ENCODE measurements at regions not wholly inside any gene's neighbourhood (a gene's known extent, or its start where the extent isn't known, plus 50 kb on each side); places are given as distances from the start of the nearest gene placed in this dataset.

DNA sequence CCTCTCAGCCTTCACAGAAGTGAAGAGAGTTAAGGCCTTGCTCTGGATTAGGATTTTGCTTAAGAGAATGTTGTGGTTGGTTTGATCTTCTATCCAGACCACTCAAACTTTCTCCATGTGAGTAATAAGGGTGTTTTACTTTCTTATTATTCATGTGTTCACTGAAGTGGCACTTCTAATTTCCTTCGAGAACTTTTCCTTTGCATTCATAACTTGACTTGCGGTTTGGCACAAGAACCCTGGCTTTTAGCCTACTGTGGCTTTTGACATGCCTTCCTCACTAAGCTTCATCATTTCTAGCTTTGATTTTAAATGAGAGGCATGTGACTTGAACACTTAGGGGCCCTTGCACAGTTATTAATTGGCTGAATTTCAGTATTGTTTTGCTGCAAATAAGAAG is 166.1 kb upstream of the OPRM1 start:
- no peak for DNase-seq

DNA sequence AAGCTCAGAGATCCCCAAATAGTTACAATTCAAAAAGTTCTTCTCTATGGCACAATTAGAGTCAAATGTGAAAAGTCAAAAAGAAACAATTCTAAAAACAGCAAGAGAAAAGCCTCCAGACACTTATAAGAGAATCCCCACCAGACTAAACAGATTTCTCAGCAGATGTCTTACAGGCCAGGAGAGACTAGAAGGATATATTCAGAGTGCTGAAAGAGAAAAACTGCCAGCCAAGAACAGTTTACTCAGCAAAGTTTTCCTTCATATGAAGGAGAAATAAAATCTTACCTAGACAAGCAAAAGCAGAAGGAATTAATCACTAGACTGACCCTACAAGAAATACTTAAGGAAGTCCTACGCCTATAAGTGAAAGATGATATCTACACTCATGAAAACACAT is 176.1 kb upstream of the OPRM1 start:
- DNase-seq: no peak

DNA sequence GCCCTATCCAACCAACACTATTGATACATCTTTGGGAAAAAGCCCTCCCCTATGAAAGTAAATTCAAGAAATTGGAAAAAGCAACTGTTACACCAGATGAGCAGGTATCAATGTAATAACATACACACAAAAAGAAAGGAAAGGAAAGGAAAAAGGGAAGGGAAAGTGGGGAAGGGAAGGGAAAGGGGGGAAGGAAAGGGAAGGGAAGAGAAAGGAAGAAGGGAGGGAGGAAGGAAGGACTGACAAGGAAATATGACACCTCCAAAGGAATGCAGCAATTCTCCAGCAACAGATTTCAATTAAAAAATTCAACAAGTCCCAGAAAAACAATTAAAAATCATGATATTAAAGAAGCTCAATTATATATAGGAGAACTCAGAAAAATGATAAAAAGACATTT is 176.9 kb upstream of the OPRM1 start:
- no peak for DNase-seq

DNA sequence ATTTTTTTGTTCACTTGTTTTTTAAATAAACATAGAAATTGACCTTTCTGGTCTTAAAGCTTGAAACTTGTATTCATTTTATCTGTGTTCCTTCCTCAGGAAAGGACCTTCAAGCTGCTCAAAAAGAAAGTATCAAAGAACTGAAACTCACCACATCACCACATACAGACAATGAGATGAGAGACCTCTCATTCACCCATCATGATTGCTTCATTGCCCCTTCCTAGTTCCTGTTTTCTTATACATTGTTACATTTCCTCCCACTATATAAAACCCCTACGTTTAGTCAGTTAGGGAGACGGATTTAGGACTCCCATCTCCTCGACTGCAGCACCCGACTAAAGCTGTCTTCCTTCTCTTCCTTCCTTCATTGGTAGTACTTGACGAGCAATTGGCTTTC is 180.5 kb upstream of the OPRM1 start:
- DNase-seq: no peak

DNA sequence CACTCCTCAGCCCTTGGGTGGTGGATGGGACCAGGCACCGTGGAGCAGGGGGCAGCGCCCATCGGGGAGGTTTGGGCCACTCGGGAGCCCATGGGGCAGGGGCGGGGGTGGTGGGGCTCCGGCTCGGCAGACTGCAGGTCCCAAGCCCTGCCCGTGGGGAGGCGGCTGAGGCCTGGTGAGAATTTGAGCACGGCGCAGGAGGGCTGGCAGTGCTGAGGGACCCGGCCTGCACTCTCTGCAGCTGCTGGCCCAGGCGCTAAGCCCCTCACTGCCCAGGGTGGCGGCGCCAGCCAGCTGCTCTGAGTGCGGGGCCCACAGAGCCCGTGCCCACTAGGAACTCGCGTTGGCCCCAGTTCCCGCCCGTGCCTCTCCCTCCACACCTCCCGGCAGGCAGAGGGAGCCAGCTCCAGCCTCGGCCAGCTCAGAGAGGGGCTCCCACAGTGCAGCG is 182.1 kb upstream of the OPRM1 start:
- no peak for DNase-seq

DNA sequence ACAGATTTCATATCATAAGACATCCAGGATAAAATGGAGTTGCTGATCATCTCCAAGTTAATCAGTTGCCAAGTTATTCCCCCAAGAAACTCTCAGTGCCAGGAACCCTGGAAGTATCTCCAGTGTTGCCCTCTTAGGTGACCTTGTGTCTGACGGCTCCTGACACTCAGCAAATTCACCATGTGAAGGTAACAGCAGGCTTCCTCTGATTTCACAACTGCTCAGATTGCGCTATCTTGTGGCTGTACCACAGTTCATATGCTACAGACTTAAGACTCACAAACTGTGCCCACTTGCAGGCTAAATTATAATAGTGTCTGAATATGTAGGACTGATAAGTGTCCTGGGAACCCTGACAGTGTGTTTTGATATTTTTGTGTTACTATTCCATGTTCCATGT is 186.6 kb upstream of the OPRM1 start:
- DNase-seq: no peak

DNA sequence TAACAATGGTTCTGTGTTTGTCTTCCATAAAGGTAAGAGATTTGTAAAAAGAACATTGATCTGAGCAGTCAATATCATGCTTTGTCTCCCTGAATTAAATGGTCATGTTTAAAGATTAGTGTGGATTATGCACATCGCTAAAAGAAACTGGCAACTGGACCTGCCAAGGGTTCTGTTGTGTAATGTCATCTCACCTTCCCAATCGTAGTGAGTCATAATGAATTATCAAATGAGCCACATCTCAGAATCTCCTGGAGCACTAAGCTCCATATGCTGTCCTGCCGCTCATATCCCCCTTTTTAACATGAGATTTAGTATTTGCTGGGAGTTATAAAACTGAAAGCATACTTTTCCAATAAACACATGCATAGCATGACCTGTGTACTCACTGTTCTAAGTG is 187.0 kb upstream of the OPRM1 start:
- DNase-seq: no peak

DNA sequence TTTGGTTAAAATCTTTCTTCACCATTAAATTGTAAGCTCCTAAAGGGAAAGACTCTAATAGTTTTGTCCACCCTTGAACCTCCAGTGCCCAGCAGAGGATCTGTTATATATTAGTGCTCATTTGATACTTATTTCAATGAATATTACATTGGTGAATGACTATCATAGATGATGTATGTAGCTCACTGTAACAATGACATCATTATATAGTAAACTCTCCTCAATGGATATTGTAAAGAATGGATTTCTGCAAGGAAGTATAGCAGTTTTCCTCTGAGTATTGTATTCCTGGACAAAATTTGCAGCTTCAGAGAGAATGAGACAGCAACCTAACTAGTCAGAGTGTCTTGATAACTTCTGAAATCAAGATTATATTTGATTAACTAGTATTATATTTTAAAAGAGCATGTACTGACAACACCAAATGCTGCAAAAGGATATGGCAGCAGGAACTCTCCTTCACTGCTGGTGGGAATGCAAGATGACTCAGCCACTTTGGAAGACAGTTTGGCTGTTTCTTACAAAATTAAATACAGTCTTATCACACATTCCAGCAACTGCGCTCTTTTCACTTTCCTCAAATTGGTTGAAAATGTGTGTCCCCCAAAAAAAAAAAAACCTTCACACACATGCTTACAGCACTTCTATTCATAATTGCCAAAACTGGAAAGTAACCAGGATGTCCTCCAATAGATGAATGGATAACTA is 189.8 kb upstream of the OPRM1 start:
- DNase-seq: no peak

DNA sequence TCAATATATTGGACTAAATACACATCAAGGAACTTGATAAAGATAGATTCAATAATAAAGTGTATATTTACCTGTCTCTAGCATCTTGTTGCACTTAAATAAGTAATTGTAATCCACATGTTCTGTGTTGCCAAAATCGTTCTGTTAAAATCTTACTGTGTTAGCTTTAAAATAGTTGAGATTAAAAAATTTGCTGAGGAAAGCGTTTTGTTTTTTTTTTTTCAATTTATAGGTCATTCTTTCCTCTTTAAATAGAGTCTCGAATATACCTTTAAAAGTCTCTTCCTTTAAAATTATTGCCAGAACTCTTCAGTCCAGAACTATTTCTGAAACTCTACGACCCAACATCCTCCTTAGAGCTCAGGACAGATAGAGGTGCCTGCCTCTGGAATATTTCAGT is 195.6 kb upstream of the OPRM1 start:
- no peak for DNase-seq

DNA sequence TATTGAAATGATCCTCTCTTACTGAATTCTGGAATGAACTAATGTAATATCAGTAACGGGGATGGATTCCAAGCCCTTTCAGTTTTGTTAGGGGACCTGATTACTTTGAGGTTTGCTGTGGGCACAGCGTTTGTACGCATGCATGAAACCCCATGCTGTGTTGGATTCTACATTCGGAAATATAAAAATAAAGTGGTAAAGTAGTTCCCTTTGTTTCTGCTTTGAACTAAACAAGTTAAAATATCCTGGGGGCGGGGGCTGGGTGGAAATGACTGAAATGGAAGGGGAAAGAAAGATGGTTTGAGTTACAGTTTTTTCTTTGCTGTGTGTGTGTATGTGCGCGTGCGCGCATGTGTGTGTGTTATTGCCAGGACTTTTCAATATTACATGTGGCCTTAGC is 196.5 kb upstream of the OPRM1 start:
- no peak for DNase-seq

DNA sequence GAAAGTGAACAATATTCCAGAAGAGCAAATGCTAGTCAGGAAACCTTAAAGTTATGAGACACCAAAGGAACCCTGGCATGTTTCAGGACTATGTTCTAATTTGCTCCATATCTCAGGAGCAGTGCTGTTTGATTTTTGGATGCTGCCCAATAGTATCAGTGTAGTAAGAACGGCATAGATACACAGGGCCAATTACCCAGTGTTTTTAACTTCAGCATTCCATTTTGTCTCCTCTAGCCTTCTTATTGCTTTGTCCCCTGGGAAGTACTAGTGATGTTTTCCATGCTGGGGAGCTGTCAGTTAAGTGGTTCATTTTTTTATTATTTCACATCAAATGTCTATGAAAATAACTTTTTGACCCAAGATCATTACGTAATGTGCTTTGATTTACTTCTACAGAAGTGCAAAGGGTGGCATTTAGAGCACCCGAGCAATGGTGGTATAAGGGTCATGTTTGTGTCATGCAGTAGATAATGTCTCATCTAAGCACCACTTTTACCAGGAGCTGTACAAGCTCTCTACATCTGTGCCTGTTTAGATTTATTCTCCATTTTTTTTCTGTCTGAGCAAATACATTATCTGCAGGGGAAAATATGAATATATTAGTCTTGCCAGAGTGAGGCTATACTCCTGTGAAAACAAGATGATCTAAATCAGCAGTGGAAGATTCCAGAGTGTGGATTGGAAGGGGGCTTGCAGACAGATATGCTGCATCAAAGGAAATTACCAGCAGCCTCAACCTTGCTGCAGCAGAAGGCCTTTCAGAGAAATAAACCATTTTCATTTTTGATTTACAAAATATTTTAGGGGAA is 198.8 kb upstream of the OPRM1 start:
- no peak for DNase-seq

DNA sequence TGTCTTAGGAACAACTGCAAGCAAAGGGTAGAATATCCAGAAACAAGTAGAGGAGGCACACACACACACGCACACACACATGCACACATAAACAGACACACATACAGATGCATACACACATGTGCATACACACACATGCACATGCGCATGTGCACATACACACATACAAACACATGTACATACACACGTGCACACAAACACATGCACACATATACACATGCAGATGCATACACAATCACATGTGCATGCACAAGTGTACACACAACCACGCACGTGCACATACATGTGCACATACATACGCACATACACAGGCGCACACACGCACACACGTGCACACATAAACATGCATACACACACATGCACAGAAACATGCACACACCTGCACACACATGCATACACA is 206.5 kb upstream of the OPRM1 start:
- no peak for DNase-seq

DNA sequence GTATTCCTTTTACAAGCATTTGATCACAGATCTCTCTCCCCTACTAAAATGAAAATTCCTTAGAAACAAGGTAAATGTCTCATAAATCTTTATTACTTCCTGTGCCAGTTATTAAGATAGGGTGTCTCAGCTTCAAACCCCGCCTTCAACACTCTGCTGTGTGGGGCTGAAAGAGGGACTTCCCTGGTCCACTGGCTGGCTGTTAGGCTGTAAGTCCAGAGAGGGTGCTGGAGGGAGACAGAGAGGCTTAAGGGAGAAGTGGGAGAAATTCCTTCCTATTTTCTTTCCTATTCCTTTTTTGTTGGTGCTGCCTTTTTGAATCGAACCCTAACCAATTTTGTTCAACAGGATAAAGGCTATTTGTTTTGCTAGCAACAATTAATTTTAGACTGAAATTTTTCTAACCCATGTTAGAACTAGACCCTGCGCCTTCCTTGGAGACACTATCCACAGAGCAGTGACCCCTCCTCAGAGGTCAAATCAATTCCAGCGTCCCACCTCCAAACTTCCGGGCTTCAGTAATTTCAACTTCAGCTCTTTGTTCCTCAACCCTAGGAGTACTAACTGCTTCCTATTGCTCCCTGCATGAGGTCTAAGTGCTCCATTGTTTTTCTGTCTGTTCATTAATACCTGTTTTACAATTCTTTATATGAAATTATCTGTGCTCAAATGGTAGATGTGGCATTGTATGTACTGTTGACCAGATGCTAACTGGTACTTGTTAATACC is 207.5 kb upstream of the OPRM1 start:
- no peak for DNase-seq

DNA sequence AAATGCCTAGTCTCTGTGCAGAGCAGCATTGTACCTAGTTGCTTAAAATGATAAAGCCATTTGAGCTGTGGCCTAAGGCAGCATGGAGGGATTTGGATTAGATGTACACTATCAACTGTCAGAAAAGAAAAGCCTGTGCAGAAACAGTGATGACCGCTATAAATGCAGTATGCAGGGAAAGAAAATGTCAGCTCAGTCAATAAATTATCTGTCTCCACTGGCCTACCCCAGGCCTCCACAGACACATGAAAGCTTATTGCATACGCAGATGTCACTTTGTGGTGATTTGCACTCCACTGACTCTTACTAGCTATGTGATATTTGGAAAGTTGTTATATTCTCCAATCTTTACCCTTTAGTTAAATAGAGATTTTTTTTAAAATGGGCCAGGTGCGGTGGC is 221.9 kb upstream of the OPRM1 start:
- DNase-seq: no peak

DNA sequence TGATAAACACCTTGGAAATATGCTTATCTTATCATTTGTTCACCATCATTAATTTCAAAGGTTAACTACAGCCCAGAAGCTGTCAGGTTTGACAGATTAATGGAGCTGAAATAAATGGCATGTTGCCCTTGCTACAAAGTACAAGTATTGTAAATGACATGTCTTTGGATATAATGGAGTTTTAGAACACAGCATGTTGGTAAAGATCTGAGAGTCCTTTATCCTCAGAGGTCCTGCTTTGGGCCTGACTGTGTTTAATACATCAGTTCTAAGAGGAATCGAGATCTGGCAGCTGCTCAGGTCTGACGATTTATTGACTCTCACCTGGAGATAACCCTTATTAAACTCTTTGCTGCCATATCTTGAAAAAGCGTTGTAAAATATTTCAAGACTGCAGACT is 222.7 kb upstream of the OPRM1 start:
- no peak for DNase-seq

DNA sequence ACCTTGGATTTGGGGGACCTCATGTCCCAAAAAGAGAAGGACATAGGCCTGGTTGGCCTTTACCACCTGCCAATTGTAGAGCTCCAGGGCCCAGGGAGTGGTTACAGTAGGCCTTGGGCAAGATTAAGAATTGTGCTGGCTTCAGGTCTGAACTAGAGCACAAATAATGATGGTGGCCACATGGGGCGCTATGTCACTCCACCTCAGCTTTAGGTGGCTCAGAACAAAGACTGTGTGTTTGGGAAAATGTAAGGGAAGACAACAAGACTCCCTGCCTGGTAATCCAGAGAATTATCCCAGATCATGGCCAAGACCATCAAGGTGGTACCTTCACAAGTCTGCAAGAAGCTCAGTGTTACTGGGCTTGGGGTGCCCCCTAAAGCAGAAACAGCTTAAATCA is 224.9 kb upstream of the OPRM1 start:
- DNase-seq: no peak

DNA sequence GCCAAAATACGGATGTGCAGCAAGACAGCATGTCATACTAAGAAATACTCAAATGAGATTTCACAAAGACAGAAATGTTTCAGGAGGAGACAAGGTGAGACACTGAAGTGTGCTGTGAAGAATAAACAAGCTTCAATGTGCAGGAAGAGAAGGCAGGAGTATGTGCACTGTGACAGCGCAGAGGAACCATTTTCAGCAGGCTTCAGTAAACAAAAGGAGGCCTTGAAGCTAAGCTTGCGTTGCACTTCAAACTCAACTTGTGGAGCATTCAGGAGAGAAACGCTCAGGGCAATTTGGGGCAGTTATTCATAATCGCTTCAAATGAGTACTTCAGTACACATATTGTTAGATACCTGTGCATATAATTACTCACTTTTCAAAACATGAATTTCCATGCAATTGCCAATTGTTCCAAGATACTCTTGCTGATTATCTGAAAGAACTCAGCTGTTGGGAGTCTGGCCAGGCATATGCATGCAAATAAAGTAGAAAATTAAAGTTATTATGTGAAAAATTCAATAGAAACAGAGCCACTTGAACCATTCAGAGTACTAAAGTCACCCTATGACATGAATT is 234.2 kb upstream of the OPRM1 start:
- DNase-seq: no peak

DNA sequence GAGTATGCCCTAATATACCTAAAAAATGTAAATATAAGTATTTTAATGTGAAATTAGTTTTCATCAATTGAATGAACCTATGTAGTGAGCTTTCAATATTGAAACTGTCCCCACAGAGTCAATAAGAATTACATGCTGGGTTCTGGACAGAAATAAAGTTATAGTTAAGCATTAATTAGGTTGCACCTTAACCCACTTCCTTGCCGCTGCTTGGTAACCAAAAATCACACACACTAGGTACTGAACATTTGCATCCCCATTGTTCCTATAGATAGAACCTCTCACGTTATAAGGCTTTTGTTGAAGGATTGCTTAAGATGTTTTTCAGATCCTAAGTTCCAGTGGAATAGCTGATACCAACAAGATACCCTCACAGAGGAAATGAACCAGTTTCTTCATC is 237.1 kb upstream of the OPRM1 start:
- no peak for DNase-seq

DNA sequence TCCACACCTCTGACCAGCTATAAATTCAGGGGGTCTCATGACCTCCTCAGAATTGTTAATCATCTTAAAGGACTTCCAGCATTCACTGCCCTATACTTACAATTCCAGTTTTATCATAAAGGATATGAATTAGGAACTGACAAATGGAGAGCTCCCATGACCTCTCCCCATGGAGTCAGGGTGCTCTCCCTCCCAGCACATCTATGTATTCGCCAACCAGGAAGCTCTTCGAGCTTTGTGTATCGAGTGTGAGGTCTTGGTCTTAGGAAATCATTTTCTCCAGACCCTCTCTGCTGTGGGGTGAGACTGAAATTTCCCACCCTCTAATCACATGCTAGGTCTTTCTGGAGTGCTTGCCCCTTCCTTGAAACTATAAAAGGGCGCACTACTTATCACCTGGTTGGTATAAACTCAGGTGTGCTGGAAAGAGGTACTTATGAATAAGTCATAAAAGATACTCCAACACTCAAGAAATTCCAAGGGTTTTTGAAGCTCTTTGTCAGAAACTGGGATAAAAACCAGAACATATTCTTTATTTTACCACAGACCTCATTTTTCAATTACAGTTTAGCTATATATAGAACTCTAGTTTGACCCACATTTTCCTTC is 238.4 kb upstream of the OPRM1 start:
- DNase-seq: no peak

DNA sequence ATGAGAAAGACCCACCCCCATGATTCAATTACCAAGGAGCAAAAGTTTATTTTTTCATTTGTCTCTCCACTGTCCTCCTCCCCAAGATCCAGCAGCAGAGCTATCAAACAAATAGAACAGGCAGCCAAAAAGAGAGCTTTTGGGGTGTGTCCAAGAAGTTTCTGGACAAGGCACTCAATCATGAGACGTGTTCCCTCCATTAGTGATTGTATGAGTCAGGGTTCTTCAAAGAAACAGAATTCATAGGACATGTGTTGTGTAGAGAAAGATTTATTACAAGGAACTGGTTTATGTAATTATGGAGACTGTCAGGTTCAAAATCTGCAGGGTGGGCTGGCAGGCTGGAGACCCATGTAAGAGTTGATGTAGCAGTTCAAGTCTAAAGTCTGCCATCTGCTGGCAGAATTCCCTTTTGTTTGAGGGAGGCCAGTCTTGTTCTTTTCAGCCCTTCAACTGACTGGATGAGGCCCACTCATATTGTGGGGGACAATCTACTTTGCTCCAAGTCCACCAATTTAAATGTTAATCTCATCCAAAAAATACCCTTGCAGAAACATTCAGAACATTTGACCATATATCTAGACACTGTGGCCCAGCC is 248.1 kb upstream of the OPRM1 start:
- no peak for DNase-seq

DNA sequence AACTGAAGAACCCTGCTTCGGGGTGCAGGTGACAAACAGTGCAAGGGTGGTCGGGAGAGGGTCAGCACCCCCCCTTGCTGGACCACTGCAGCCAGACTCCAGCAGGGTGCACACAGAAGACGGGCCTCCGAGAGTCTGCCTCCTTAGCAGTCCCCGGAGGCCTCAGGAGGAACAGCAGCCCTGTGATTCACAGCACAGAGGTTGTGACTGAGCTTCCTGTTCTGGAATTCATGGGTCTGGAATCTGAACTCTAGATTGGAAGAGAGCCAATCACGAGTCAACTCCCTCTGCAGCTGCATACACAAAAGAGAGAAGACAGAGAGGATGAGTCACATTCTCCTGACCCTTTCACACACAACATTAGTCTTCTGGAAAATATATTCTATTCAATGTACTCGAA is 249.0 kb upstream of the OPRM1 start:
- no peak for DNase-seq

DNA sequence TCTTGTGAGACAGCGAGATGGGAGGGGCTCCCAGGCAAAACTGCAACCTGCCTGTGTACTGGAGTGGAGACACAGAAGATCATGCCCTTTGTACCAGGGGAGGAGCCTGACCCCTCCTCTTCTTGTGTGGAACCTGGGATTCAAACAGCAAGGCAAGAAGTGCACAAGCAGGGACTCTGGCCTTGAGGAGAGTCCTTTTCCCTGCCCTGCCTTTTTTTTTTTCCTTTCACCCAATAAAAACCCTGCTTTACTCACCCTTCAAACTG is 251.8 kb upstream of the OPRM1 start:
- no peak for DNase-seq

DNA sequence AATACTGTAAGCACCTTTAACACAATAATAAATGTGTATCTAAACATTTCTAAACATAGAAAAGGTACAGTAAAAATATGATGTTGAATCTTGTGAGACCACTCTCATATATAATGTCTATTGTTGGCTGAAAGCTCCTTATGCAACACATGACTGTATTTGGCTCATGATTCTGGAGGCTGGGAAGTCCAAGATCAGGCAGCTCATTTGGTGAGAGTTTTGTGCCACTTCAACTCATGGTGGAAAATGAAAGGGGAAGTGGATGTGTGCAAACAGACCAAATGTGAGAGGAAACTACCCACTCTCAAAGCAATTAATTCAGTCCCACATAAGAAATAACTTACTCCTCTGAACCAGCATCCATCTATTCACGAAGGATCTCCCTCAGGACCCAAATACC is 257.7 kb upstream of the OPRM1 start:
- no peak for DNase-seq
